ENCODE measurements at regions not wholly inside any gene's neighbourhood (a gene's known extent, or its start where the extent isn't known, plus 50 kb on each side); places are given as distances from the start of the nearest gene placed in this dataset.

DNA sequence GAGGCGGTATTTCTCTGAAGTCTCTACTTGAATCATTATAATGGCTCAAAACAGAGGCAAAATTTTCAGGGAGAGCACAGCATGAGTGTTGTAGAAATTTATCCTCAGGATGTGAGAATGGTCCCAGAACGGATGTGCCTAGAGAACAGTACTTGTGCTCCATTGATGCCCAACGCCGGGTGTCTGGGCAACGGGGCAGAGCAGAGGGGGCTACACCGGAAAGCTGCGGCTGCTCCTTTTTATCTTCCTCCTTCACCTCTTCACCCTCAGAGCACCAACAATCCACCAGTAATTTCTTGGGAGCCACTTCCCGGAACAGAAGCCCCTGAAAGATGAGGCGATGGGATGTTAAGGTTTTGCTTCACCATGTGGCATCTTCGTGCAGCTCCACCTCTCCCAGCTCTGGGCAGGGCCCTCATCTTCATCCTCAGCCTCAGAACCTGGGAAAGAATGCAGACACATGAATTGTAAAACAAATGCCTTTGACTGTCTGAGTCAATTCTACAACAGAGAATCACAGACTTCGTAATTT, 71.5 kb downstream of the PTGR3 start:
- TF ChIP-seq CTCF (conservative IDR thresholded peaks at IDR 0.05; ENCODE audit: control insufficient read depth, insufficient read depth, low read depth, low read length), result no peak
- H3K4me3 ChIP-seq (ENCODE audit: control insufficient read depth, low read depth, low read length), result no peak overlapping the region
- no peak for DNase-seq (ENCODE audit: low read depth)

DNA sequence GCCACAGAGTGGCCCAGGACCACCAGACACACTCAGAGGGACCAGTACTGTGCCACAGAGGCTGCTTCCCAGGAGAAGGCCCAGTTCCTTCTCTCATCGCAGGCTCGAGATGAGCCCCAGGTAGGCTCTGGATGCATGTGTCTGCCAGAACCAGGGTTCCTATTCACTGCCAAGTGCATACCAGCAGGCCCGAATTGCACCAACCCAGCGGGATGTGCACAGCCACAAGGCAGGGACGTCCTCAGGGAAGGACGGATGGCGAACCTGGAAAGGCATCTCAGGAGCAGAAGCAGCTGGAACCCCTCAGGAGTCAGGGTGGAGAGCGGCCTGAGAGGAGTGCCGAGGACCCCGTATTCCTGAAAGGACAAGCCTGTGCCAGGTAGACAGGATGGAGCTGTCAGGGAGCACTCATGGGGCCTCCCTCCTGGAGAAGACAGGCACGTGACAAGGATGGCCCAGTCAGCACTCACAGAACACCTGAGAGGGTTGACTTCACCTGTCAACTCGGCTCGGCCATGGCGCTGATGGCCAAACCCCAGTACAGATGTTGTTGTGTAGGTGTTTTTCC, 73.7 kb downstream of the PTGR3 start:
- no peak for TF ChIP-seq CTCF (conservative IDR thresholded peaks at IDR 0.05; ENCODE audit: control insufficient read depth, insufficient read depth, low read depth, low read length)
- H3K4me3 ChIP-seq (ENCODE audit: control insufficient read depth, low read depth, low read length), result no peak overlapping the region
- DNase-seq (ENCODE audit: low read depth), result no peak

DNA sequence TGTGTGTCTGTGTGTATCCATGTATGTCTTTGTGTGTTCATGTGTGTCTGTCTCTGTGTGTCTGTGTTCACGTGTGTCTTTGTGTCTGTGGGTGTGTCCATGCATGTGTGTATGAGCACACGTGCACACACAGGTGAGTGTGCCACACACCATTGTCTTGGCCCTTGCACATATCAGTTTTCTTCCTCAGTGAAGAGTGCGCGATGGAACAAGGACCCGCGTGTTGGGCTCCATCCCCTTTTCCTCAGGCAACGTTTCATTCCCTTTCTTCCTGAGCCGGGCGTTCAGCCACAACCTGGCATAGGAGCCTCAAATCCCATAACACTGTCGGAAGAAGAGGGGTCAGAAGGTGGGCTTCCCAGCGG, 74.3 kb downstream of the PTGR3 start:
- TF ChIP-seq CTCF (conservative IDR thresholded peaks at IDR 0.05; ENCODE audit: control insufficient read depth, insufficient read depth, low read depth, low read length), result no peak
- no peak for DNase-seq (ENCODE audit: low read depth)
- no peak overlapping the region for H3K4me3 ChIP-seq (ENCODE audit: control insufficient read depth, low read depth, low read length)

DNA sequence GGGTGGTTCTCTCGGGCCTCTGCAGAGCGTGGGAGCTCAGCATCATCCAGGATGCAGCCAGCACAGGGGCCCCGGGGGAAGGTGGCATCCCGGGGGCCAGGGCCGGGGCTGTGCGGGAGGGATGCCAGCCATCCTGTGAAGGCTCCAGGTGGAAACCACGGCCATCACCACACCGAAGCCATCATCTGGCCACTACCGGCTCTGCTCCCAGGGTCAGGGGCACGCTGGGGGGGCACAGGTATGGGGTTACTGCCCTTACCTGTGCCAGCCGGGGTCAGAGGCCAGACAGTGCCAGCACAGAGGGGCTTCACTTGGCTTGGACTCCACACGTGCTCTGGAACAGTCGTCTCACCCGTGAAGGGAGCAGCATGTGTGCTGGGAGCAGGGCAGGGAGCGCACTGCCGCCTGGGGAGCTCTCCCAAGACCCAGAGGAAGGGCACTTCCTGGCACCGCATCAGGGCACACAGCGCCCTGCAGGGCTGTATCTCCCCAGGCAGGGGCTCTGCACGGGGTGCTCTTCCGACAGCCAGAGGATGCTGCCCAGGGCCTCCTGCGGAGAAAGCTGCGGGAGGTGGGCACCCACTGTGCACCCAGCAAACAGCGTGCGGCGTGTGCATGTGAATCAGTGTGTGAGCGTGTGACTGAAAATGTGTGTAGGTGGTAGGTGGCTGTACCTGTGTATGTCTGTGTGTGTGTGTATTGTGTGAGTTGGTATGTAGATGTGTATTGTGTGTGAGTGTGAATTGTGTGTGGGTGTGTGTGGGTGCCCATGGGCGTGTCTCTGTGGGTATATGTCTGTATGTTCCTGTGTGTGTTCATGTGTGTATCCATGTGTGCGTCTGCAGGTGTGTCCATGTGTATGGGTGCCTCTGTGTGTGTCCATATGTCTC, 75.0 kb downstream of the PTGR3 start:
- no peak overlapping the region for H3K4me3 ChIP-seq (ENCODE audit: control insufficient read depth, low read depth, low read length)
- no peak for TF ChIP-seq CTCF (conservative IDR thresholded peaks at IDR 0.05; ENCODE audit: control insufficient read depth, insufficient read depth, low read depth, low read length)
- no peak for DNase-seq (ENCODE audit: low read depth)

DNA sequence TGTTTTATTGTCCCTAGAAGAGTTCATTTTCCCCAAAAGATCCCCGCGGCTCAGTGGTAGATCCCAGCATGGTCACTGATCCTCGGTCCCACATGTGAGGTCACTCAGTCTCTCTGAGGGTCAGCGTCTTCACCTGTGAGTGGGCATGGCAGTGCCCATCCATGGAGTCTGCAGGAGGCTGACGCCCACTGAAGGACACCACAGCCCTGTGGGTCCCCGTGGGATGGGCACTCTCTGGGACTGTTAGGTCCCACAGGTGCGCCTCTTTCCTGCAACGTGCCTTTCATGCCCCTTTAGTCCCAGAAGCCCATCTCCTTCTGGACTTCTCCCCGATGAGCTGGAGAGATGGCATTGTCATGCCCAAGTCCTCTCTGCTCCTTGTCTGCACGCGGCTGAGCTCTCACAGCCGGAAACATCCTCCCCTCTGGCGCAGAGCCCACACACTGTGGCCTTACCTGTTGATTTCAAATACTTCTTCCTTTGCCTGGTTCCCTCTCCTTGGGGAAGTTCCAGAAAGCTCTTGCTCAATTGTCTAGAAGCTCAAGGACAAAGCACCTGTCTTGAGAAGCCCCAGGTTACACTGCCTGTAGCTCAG, 75.9 kb downstream of the PTGR3 start:
- TF ChIP-seq CTCF (conservative IDR thresholded peaks at IDR 0.05; ENCODE audit: control insufficient read depth, insufficient read depth, low read depth, low read length), result no peak
- H3K4me3 ChIP-seq (ENCODE audit: control insufficient read depth, low read depth, low read length), result no peak overlapping the region
- no peak for DNase-seq (ENCODE audit: low read depth)

DNA sequence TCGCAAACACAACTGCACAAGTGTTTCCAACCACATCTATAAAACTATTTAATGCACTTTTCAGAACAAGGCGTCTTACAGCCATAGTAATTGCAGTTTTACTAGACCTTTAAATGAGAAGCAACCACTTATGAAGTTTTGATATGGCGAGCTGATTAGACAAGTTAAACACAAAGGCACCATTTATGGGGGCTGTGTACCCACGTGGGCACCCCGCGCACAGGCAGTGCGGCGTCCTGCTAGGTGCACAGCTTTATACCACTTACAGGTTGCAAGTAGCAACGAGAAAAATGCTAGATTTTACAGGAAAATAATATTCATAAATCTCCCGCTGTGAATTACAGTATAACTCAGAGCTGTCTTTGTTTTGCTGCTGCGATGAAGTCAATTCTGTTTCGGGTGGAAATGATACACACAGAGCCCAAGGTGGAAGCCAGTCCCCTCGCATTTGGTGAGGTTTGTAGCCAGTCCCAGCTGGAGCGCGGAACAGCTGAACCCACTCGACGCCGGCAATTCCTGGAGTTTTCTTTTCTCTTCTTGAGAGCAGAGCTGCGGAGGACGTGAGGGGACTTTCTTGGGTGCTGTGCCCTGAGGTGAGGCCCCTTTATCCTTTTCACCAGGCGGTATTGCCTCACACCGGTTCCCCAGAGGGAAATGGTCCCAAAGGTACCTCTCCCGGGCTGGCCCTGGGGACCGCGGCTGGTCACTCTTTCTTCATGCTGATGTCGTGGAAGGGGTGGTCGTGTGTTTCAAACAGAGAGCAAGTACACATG, 76.7 kb downstream of the PTGR3 start:
- no peak overlapping the region for H3K4me3 ChIP-seq (ENCODE audit: control insufficient read depth, low read depth, low read length)
- DNase-seq (ENCODE audit: low read depth), result no peak
- TF ChIP-seq CTCF (conservative IDR thresholded peaks at IDR 0.05; ENCODE audit: control insufficient read depth, insufficient read depth, low read depth, low read length), result no peak

Data from fibroblast of mammary gland (primary cell).